GM23338 (cell line): ENCODE measurements at regions not wholly inside any gene's neighbourhood (a gene's known extent, or its start where the extent isn't known, plus 50 kb on each side); places are given as distances from the start of the nearest gene placed in this dataset.

Source experiments
- EZH2 ChIP-seq: fragments of 200-600 bp; sonication (generic); IDR thresholded peaks from one replicate; pipeline ENCODE4 v1.8.0; 2017; ENCODE audit warnings: antibody characterized with exemption, mild to moderate bottlenecking, low read depth; ENCODE audit not compliant: unreplicated experiment
- EZH2phosphoT487 ChIP-seq: fragments of 200-600 bp; sonication (generic); IDR thresholded peaks from one replicate; pipeline ENCODE4 v1.8.1; 2018; ENCODE audit warnings: antibody characterized with exemption; ENCODE audit not compliant: unreplicated experiment
- JUNB ChIP-seq: IDR thresholded peaks from one replicate; pipeline ENCODE4 v1.6.1; 2016; ENCODE audit warnings: antibody characterized with exemption; ENCODE audit not compliant: unreplicated experiment
- POLR2AphosphoS5 ChIP-seq: IDR thresholded peaks from 2 replicates; pipeline ENCODE4 v1.6.1; 2016; ENCODE audit warnings: antibody characterized with exemption, low read depth
- ZNF114 ChIP-seq: fragments of 250-450 bp; sonication (Bioruptor Pico); IDR thresholded peaks from 2 replicates; pipeline ENCODE4 v1.5.0; 2020; ENCODE audit warnings: mild to moderate bottlenecking, moderate library complexity
- TF ChIP-seq, protein P1 (sequence below), 2 experiments: fragments of 200-600 bp in 1 of 2; sonication (generic) in 1 of 2; conservative IDR thresholded peaks; 2 replicates each; pipeline versions ENCODE4 v1.5.1 to v1.6.1; 2016 to 2017; ENCODE audit warnings: antibody characterized with exemption in 2 of 2, low read depth in 2 of 2, mild to moderate bottlenecking in 2 of 2, moderate library complexity in 1 of 2
- TF ChIP-seq, protein P2 (sequence below): IDR thresholded peaks from one replicate; pipeline ENCODE4 v1.6.1; 2018; ENCODE audit warnings: antibody characterized with exemption; ENCODE audit not compliant: unreplicated experiment

DNA sequence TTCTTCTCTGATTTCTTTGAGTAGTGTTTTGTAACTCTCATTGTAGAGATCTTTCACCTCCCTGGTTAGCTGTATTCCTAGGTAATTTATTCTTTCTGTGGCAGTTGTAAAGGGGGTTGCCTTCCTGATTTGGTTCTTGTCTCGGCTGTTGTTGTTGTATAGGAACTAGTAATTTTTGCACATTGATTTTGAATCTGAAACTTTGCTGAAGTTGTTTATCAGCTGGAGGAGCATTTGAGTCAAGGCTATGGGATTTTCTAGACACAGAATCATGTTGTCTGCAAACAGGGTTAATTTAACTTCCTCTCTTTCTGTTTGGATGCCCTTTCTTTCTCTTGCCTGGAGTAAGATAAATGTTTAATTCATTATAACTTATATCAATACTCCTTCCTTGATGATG is 86.4 kb downstream of the OLIG3 start:
- no peak for TF ChIP-seq POLR2AphosphoS5
- TF ChIP-seq, protein P1, sequence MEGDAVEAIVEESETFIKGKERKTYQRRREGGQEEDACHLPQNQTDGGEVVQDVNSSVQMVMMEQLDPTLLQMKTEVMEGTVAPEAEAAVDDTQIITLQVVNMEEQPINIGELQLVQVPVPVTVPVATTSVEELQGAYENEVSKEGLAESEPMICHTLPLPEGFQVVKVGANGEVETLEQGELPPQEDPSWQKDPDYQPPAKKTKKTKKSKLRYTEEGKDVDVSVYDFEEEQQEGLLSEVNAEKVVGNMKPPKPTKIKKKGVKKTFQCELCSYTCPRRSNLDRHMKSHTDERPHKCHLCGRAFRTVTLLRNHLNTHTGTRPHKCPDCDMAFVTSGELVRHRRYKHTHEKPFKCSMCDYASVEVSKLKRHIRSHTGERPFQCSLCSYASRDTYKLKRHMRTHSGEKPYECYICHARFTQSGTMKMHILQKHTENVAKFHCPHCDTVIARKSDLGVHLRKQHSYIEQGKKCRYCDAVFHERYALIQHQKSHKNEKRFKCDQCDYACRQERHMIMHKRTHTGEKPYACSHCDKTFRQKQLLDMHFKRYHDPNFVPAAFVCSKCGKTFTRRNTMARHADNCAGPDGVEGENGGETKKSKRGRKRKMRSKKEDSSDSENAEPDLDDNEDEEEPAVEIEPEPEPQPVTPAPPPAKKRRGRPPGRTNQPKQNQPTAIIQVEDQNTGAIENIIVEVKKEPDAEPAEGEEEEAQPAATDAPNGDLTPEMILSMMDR (conservative IDR thresholded peaks at IDR 0.05; ENCODE audit: low read depth in 2 of 2): no peak
- TF ChIP-seq, protein P2, sequence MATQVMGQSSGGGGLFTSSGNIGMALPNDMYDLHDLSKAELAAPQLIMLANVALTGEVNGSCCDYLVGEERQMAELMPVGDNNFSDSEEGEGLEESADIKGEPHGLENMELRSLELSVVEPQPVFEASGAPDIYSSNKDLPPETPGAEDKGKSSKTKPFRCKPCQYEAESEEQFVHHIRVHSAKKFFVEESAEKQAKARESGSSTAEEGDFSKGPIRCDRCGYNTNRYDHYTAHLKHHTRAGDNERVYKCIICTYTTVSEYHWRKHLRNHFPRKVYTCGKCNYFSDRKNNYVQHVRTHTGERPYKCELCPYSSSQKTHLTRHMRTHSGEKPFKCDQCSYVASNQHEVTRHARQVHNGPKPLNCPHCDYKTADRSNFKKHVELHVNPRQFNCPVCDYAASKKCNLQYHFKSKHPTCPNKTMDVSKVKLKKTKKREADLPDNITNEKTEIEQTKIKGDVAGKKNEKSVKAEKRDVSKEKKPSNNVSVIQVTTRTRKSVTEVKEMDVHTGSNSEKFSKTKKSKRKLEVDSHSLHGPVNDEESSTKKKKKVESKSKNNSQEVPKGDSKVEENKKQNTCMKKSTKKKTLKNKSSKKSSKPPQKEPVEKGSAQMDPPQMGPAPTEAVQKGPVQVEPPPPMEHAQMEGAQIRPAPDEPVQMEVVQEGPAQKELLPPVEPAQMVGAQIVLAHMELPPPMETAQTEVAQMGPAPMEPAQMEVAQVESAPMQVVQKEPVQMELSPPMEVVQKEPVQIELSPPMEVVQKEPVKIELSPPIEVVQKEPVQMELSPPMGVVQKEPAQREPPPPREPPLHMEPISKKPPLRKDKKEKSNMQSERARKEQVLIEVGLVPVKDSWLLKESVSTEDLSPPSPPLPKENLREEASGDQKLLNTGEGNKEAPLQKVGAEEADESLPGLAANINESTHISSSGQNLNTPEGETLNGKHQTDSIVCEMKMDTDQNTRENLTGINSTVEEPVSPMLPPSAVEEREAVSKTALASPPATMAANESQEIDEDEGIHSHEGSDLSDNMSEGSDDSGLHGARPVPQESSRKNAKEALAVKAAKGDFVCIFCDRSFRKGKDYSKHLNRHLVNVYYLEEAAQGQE: no peak
- TF ChIP-seq EZH2phosphoT487: no peak
- no peak for TF ChIP-seq JUNB
- no peak for TF ChIP-seq EZH2
- TF ChIP-seq ZNF114 (CRISPR knock-in tag): no peak
